Stimulated activated CD4-positive, alpha-beta T cell treated with anti-CD3 and anti-CD28 coated beads, Interleukin-1b, Interleukin-23, amount 100 ng/mL, for 48 hours (primary cell): ENCODE measurements at regions not wholly inside any gene's neighbourhood (a gene's known extent, or its start where the extent isn't known, plus 50 kb on each side); places are given as distances from the start of the nearest gene placed in this dataset.
"Not testable (repeated sequence)": the region's sequence is repeated elsewhere in the genome, so short reads cannot be mapped to it uniquely, and the experiment has no call there.

Experiments used
- DNase-seq: peaks from one replicate; pipeline ENCODE4 v3.0.0-alpha.2; 2020

GRCh38 chr4:154907345-154908045 lies 126.4 kb downstream of the RBM46 start:
- not testable (repeated sequence) for DNase-seq

- no peak for DNase-seq
Measured at GRCh38 chr4:154908168-154908567, 127.1 kb downstream of the RBM46 start.

- DNase-seq, result no peak
Measured at GRCh38 chr4:154911097-154911496, 130.0 kb downstream of the RBM46 start.

DNA sequence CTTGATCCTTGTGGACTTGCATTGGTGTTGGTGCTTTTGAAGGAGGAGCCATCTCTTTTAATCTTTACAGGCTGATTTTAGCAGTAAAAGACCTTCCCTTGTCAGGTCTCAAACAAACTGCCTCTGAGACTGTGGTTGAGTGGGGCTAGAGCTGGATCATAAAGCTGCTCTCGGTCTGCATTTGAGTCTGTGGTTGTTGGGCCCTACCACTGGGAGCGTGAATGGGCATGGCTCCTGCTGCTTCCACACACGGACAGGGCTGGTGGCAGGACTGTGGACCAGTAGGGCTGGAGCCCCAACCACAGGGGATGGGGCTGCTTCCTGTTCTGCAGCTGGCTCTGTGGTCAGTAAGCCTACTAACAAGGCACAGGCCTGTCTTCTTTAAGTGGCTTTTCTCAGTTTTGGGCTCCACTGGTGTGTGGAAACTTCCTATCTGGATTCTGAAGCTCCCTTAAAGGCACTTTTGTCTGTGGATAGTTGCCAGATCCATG lies 130.6 kb downstream of the RBM46 start:
- no peak for DNase-seq

DNA sequence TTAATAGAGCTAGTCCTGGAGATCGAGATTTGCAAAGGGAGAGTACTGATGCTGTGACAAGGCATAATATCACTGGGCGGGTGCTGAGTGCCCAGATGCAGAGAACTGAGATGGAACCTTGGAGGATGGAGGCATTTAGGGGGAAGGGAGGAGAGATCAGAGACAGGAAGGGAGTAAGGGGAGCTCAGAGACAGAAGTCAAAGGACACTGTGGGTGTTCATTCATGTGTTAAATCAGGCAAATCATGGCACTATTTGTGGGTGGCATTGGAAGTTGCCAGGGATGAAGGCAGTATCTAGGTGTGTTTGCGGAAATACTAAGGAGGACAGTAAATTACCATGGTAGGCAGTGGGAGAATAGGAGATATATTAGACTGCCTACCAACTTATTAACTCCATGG lies 135.0 kb downstream of the RBM46 start:
- no peak for DNase-seq

DNA sequence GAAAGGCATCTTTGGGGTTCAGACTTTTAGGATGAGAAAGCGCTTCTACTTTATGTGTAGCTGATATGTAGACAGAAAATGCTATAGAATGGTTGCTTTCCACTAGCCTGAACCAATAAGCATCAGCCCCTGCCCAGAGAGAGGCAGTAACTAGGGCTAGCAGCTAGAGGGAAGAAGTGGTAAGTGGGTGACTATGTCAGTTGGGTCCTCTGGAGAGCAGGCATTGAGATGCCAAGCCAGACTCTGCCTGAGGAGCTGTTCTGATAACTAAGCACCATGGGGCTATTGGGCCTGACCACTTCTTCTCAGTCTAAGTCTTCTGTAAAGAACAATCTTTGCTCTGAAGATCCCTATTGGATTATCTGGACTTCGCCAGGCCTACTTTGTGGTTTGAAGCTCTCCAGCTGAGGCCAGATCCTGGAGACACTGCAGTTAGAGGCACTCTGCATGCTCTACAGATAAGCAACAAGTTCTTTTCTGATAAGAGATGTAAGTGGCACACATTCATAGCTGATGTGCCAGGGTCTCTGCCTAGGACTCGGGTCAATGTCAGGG lies 146.1 kb downstream of the RBM46 start:
- no peak for DNase-seq

GRCh38 chr4:154928640-154929257 lies 147.7 kb downstream of the RBM46 start:
- no peak for DNase-seq

DNA sequence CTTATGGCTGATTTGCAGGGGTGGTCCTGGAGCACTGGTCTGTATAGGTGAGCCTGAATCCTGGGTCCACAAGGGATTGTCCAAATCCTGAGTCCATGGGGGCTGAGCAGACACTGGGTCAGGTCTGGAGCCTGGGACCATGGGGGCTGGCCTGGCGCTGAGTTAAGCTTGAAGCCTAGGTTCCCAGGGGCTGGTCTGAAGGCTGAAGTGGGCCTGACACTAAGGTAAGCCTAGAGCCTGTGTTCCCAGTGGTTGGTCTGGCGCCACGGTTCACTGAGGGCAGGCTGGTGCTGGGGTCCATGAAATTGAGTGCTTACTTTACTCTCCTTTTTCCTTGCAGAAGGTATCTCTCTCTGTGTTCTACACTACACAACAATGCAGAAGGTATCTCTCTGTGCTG lies 155.8 kb downstream of the RBM46 start:
- no peak for DNase-seq

DNA sequence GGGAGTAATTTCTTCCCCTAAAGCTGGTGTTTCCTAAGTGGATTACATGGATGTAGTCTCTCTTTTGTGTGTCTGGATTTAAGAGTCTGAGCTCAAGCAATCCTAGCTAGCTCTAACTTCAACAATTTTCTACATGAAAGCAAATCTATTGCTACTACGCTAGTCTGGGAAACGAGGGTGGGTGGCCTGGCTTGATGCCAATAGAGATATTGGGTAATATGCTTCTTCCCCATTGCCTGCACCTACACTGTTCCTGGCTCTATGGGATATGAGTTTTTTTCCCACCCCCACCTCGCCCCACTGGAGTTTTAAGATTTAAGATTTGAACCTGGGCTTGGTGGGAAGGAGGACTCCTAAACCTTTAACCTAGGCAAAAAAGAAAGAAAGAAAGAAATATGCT lies 158.8 kb downstream of the RBM46 start:
- DNase-seq, result no peak

DNA sequence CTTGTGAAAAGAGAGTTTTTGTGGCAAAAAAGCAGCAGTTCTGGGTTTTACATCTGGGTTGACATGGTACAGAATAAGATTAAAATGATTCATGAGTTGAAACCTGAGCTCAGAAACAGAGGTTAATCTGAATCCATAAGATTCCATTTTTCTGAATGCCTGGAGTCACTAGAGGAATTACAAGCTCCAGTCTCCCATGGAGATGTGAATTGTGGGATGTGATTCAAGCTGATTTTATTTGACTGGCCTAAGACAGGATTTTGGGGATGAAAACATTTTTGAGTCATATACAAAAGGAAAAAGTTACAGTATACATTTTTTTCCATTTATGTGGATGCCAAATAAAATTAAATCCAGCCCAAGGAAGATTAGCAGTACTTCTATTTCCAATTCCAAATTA lies 161.1 kb downstream of the RBM46 start:
- DNase-seq, result no peak

- DNase-seq, result no peak
Measured at GRCh38 chr4:154944996-154945395, 163.9 kb downstream of the RBM46 start.

- DNase-seq, result no peak
Measured at GRCh38 chr4:154946113-154946512, 165.0 kb downstream of the RBM46 start.

- DNase-seq, result no peak
Measured at GRCh38 chr4:154953691-154954090, 172.6 kb downstream of the RBM46 start.

DNA sequence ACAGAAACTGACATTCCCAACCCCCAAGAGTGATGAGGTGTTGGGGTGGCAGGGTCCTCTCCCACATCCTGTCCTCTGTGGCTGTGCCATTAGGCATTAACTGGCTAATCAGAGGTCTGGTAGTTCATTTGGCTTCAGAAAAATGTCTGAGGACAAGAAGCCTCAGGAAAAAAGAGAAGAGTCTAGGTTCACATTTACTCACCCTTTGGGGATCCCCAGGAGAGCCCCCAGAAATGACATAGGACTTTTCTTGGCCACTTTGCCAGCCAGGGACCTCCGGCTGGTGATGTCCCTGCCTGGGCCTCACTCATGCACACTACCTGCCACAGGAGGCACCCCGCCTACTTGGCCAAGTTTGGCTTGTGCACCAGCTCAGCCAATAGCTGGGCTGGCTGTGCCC lies 173.0 kb downstream of the RBM46 start:
- DNase-seq, result no peak

GRCh38 chr4:154958121-154958520 lies 177.0 kb downstream of the RBM46 start:
- no peak for DNase-seq

DNA sequence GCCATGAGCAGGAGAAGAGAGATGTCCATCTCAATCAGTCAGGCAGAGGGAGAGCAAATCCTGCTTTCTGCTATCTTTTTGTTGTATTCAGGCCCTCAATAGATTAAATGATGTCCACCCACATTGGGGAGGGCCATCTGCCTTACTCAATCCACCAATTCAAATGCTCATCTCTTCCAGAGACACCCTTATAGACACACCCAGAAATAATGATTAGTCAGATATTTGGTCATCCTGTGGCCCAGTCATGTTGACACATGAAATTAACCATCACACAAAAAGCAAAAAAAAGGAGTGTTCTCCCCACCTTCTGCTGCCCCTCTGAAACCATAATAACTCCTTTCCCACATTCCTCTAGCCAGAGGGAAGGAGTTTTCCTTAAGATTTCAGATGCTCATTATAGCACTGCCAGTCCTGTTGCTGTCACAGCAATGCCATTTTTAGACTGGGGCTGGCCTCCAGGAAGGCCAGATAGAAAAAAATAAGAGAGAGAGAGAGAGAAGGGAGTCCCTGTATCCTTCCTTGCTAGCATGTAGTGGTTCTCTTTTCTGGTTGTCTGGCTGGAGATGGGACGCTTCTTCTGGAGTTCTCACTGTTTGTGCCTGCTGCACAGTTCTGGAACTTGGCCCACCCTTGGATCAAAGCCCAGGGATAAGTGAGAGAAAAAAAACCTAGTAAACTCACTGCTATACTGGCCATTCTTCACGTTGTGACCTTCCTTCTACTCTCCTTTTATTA lies 177.7 kb downstream of the RBM46 start:
- no peak for DNase-seq

DNA sequence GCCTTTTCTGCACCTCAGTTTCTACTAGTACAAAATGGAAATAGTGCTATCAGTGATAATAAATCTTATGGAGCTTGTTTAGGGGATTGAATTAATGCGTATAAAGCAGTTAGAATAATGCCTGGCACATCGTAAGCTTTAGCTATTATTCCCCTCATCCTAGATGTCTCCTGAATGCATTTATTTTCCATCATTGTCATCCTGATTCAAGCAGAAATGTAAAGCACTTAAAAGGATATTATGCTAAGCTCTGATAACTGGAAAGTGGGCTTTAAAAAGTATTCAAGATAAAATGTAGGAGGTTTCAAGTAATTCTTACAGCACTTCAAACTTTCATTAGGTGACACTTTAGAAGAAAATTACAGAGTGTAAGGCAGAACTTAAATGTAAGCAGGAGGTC lies 178.7 kb downstream of the RBM46 start:
- DNase-seq, result no peak

GRCh38 chr4:154960476-154960875 lies 179.4 kb downstream of the RBM46 start:
- DNase-seq, result no peak

DNA sequence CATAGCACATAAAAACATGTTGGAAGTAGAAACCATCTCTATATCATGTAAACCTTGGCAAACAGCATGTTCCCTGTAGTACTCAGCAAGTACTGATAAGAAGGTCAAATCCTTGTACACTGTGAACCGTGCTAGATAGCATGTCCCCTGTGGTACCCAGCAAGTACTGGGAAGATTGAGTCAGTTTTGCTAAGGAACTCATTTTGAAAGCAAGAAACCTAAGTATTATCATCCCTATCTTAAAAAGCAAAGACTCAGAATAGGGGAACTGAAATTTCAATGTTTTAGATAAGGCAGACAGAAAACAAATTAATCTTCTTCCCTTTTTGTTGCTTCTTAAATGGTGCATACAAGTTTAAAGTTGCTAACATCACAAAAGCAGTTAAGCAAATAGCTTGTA lies 180.2 kb downstream of the RBM46 start:
- no peak for DNase-seq

DNA sequence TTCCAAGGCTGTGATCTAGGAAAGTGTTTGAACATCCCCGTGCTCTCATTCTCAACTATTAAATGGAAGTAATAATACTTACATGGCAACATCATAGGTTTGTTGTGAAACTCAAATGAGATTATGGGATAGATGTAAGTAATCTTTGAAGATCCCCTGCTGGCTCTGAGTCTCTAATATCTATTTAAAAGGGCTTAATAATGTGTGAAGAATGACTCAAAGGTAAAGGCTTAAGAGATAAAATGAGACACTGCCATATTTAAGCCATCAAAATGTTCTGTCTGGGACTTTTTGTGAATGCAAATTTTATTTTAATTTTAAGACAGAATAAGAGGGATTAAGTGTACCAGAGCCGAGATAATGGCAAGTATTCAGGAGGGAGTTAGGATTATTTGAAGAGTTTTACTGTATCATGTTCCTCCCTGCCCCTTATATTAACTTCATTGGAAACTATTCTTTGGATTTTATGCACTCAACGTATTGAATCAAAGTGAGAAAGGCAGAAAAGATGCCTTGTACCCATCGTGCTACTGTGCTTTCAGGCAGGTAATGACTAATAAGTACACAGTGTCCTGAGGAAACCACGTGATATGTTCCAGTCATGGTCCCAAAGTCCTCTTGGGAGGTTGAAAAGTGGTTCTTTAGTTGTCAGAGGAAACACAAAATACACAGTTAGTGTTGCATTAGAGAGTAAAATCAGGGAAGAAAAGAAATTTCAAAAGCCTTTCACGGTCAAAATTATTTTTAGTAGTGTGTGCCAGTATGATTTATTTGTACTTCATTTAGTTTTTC lies 192.4 kb downstream of the RBM46 start:
- DNase-seq, result no peak

GRCh38 chr4:154977228-154977627 lies 196.2 kb downstream of the RBM46 start:
- no peak for DNase-seq

GRCh38 chr4:154982187-154983047 lies 201.3 kb downstream of the RBM46 start:
- DNase-seq, result peak; percentile 17
